Liver (tissue), 8 donors: ENCODE measurements at regions not wholly inside any gene's neighbourhood (a gene's known extent, or its start where the extent isn't known, plus 50 kb on each side); places are given as distances from the start of the nearest gene placed in this dataset.
A peak's percentile ranks its signal among the peaks of the same experiment; 100 is the strongest.
"Not testable (repeated sequence)": the region's sequence is repeated elsewhere in the genome, so short reads cannot be mapped to it uniquely, and the experiment has no call there.

Experiments used
- DNase-seq: peaks from one replicate; pipeline ENCODE4 v3.0.0-alpha.2; 2017; ENCODE audit warnings: low spot score
- H3K27ac ChIP-seq, 2 donors: one replicate each; pipeline ENCODE4 v1.7.0; 2013; ENCODE audit warnings: inconsistent platforms in 2 of 2, low read length in 2 of 2, control low read depth in 1 of 2, low read depth in 1 of 2, mild to moderate bottlenecking in 1 of 2
- H3K27me3 ChIP-seq, 4 donors: one replicate each; pipeline versions ENCODE4 v1.6.1 to v1.7.0; 2013; ENCODE audit warnings: low read length in 3 of 4, inconsistent platforms in 1 of 4, mild to moderate bottlenecking in 1 of 4, moderate library complexity in 1 of 4; ENCODE audit not compliant: control insufficient read depth in 4 of 4, insufficient read depth in 4 of 4
- H3K36me3 ChIP-seq, 4 donors: one replicate each; pipeline versions ENCODE4 v1.6.1 to v1.7.0; 2013; ENCODE audit warnings: low read length in 3 of 4, mild to moderate bottlenecking in 3 of 4, low read depth in 1 of 4, moderate library complexity in 1 of 4; ENCODE audit not compliant: control insufficient read depth in 4 of 4, insufficient read depth in 3 of 4
- H3K4me1 ChIP-seq, 4 donors: one replicate each; pipeline versions ENCODE4 v1.6.1 to v1.7.0; 2013; ENCODE audit warnings: low read length in 3 of 4, mild to moderate bottlenecking in 3 of 4, moderate library complexity in 1 of 4; ENCODE audit not compliant: control insufficient read depth in 4 of 4, insufficient read depth in 4 of 4
- H3K4me3 ChIP-seq, 3 donors: one replicate each; pipeline versions ENCODE4 v1.6.1 to v1.7.0; 2013; ENCODE audit warnings: low read length in 3 of 3, control low read depth in 1 of 3, low read depth in 1 of 3, mild to moderate bottlenecking in 1 of 3
- H3K9ac ChIP-seq, 2 donors: one replicate each; pipeline ENCODE4 v1.7.0; 2013; ENCODE audit warnings: low read length in 2 of 2, mild to moderate bottlenecking in 2 of 2, moderate library complexity in 2 of 2, control low read depth in 1 of 2, low read depth in 1 of 2
- H3K9me3 ChIP-seq, 4 donors: one replicate each; pipeline versions ENCODE4 v1.6.1 to v1.7.0; 2013; ENCODE audit warnings: low read length in 3 of 4; ENCODE audit not compliant: control insufficient read depth in 4 of 4
- ATF3 ChIP-seq: IDR thresholded peaks from 2 replicates; pipeline ENCODE4 v1.6.1; 2016; ENCODE audit warnings: antibody characterized with exemption
- CTCF ChIP-seq: fragments of 150-350 bp; IDR thresholded peaks from 2 replicates; pipeline ENCODE4 v1.5.1; 2017; ENCODE audit warnings: improper control_type of control experiment, low read depth, low read length; ENCODE audit not compliant: missing input control
- EGR1 ChIP-seq, 2 donors: IDR thresholded peaks; 2 replicates each; pipeline ENCODE4 v1.6.1; 2016 to 2018; ENCODE audit warnings: antibody characterized with exemption in 2 of 2, low read depth in 2 of 2
- FOXA1 ChIP-seq: IDR thresholded peaks from 2 replicates; pipeline ENCODE4 v1.6.1; 2016; ENCODE audit warnings: antibody characterized with exemption
- FOXA2 ChIP-seq: IDR thresholded peaks from 2 replicates; pipeline ENCODE4 v1.6.1; 2016; ENCODE audit warnings: antibody characterized with exemption
- GABPA ChIP-seq, 2 donors: IDR thresholded peaks in 1 of 2; conservative IDR thresholded peaks in 1 of 2; 2 replicates each; pipeline ENCODE4 v1.6.1; 2016; ENCODE audit warnings: antibody characterized with exemption in 2 of 2, mild to moderate bottlenecking in 1 of 2, moderate library complexity in 1 of 2
- HNF4A ChIP-seq, 2 donors: conservative IDR thresholded peaks; 2 replicates each; pipeline ENCODE4 v1.6.1; 2016; ENCODE audit warnings: antibody characterized with exemption in 2 of 2, mild to moderate bottlenecking in 2 of 2
- HNF4G ChIP-seq: IDR thresholded peaks from 2 replicates; pipeline ENCODE4 v1.6.1; 2016; ENCODE audit warnings: antibody characterized with exemption
- NR2F2 ChIP-seq: IDR thresholded peaks from 2 replicates; pipeline ENCODE4 v1.6.1; 2016; ENCODE audit warnings: antibody characterized with exemption
- REST ChIP-seq: IDR thresholded peaks from 2 replicates; pipeline ENCODE4 v1.6.1; 2016; ENCODE audit warnings: antibody characterized with exemption, mild to moderate bottlenecking
- SP1 ChIP-seq: IDR thresholded peaks from 2 replicates; pipeline ENCODE4 v1.6.1; 2018; ENCODE audit warnings: antibody characterized with exemption, mild to moderate bottlenecking
- TAF1 ChIP-seq: conservative IDR thresholded peaks from 2 replicates; pipeline ENCODE4 v1.6.1; 2016; ENCODE audit warnings: antibody characterized with exemption, mild to moderate bottlenecking
- YY1 ChIP-seq: IDR thresholded peaks from 2 replicates; pipeline ENCODE4 v1.6.1; 2016; ENCODE audit warnings: antibody characterized with exemption, mild to moderate bottlenecking
- WGBS: extraction: QIAGEN DNeasy Blood & Tissue Kit; methylation state at CpG from one replicate; pipeline ENCODE4 v1.1.7; 2013; 5-methylcytosine and 5-hydroxymethylcytosine counted together
- donor health status: healthy.
- donor health status: healthy.
- donor health status: healthy.
- donor health status: healthy.
- donor health status: healthy.

GRCh38 chr3:13179582-13180210, 106.5 kb upstream of the IQSEC1 start:
- H3K27me3 ChIP-seq, H3K9ac ChIP-seq, H3K9me3 ChIP-seq, H3K4me3 ChIP-seq, H3K27ac ChIP-seq, H3K36me3 ChIP-seq, H3K4me1 ChIP-seq, DNase-seq: not testable (repeated sequence)
- 96% methylated on average over 32 of the region's 32 CpGs for WGBS

- Histone ChIP-seq H3K9me3 (peaks cover 0 to 6% (median 2%) of the 10 kb centered on the region in 4 donors), H3K27me3 (no peaks in the 10 kb centered on the region), H3K4me1 (peaks cover 0 to 8% (median 0%) of the 10 kb centered on the region in 4 donors), H3K27ac (no peak overlapping the region), H3K36me3 (no peaks in the 10 kb centered on the region), H3K4me3 (no peak overlapping the region), H3K9ac (no peak overlapping the region)
- DNase-seq, result no peak
- TF ChIP-seq SP1, result no peak
- 89% methylated on average over 1 of the region's 1 CpG for WGBS
Measured at GRCh38 chr3:13179181-13179580, 106.0 kb upstream of the IQSEC1 start.

- Histone ChIP-seq H3K27ac (no peak overlapping the region), H3K4me3 (no peak overlapping the region), H3K4me1 (peaks cover 0 to 8% (median 0%) of the 10 kb centered on the region in 4 donors), H3K9ac (no peak overlapping the region), H3K9me3 (peaks cover 0 to 6% (median 2%) of the 10 kb centered on the region in 4 donors), H3K36me3 (no peaks in the 10 kb centered on the region), H3K27me3 (no peaks in the 10 kb centered on the region)
- TF ChIP-seq YY1 (no peak), HNF4A (conservative IDR thresholded peaks at IDR 0.05) (peak; percentile 32 to 40)
- 61% methylated on average over 3 of the region's 3 CpGs for WGBS
- no peak for DNase-seq
Measured at GRCh38 chr3:13178107-13178506, 104.9 kb upstream of the IQSEC1 start.

- WGBS, result 92% methylated on average over 4 of the region's 4 CpGs
- no peak overlapping the region for H3K27ac ChIP-seq
- H3K36me3 ChIP-seq, result no peaks in the 10 kb centered on the region
- peaks cover 0 to 8% (median 0%) of the 10 kb centered on the region in 4 donors for H3K4me1 ChIP-seq
- no peak for TF ChIP-seq TAF1
- no peak for TF ChIP-seq GABPA (IDR thresholded peaks at IDR 0.05 in 1 of 2, conservative IDR thresholded peaks at IDR 0.05 in 1 of 2)
- no peaks in the 10 kb centered on the region for H3K27me3 ChIP-seq
- H3K4me3 ChIP-seq, result no peak overlapping the region
- H3K9me3 ChIP-seq, result peaks cover 0 to 6% (median 2%) of the 10 kb centered on the region in 4 donors
- DNase-seq, result no peak
- no peak overlapping the region for H3K9ac ChIP-seq
Measured at GRCh38 chr3:13177641-13178040, 104.4 kb upstream of the IQSEC1 start.

- DNase-seq, result no peak
- TF ChIP-seq YY1, result no peak
- no peak for TF ChIP-seq NR2F2
- TF ChIP-seq ATF3, result no peak
- no peak for TF ChIP-seq HNF4A (conservative IDR thresholded peaks at IDR 0.05)
- TF ChIP-seq REST, result no peak
- TF ChIP-seq HNF4G, result no peak
- TF ChIP-seq TAF1, result no peak
- TF ChIP-seq CTCF, result no peak
- no peak for TF ChIP-seq SP1
- TF ChIP-seq FOXA2, result no peak
- no peak for TF ChIP-seq EGR1 (IDR thresholded peaks at IDR 0.05; ENCODE audit: low read depth in 2 of 2)
- TF ChIP-seq FOXA1, result no peak
Measured at GRCh38 chr3:13177236-13177635, 104.0 kb upstream of the IQSEC1 start.

More at GRCh38 chr3:13177236-13177635, 104.0 kb upstream of the IQSEC1 start:
- WGBS, result 99% methylated on average over 2 of the region's 2 CpGs
- Histone ChIP-seq H3K27me3 (no peaks in the 10 kb centered on the region), H3K4me3 (no peak overlapping the region), H3K9me3 (peaks cover 0 to 6% (median 2%) of the 10 kb centered on the region in 4 donors), H3K4me1 (peaks cover 0 to 8% (median 0%) of the 10 kb centered on the region in 4 donors), H3K27ac (no peak overlapping the region), H3K36me3 (no peaks in the 10 kb centered on the region), H3K9ac (no peak overlapping the region)
